ENCODE measurements at regions not wholly inside any gene's neighbourhood (a gene's known extent, or its start where the extent isn't known, plus 50 kb on each side); places are given as distances from the start of the nearest gene placed in this dataset.

DNA sequence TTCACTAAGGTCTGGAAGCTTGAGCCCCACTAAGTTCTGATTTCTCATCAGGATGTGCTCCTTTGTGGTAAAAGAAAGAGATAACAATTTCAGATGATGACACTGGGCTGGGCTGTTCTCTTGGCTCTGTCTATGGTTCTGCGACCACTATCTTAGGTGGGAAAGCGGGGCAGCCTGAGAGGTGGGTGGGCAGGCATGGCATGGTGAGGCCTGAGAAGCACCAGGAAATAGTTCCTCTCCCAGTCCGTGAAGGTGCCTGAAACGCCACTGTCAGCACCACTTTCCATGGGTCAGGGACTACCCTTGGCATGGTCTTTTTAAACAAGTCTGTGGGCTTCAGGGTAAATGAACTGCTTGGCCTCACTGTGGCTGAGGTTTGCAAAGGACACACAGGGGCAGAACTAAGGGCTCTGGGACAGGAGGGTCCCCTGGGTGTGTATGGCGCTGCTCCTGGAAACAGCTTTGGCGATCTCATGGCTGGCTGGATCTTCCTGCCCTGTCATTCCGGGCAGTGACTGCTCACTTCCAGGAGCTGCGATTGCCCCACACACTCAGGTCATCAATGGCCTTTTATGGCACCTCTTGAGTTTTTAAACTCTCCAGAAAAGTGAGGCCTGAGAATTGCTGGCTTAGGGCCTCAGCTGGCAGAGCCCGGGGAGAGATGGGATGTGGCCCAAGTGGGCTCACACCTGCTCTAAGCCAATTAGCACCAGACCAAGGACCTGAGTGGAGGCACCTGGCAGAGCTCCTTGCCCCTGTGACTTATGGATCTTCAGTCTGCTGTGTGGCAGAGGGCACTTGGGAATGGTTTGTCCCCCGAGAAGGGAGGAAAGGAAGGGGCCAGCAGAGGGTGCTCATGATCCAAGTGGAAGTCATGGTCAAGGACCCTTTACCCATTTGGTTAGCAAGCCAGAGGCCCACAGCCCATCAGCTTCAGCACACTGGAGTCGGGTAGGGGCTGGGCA lies 55.6 kb upstream of the LYVE1 start:
- TF ChIP-seq, protein P1, sequence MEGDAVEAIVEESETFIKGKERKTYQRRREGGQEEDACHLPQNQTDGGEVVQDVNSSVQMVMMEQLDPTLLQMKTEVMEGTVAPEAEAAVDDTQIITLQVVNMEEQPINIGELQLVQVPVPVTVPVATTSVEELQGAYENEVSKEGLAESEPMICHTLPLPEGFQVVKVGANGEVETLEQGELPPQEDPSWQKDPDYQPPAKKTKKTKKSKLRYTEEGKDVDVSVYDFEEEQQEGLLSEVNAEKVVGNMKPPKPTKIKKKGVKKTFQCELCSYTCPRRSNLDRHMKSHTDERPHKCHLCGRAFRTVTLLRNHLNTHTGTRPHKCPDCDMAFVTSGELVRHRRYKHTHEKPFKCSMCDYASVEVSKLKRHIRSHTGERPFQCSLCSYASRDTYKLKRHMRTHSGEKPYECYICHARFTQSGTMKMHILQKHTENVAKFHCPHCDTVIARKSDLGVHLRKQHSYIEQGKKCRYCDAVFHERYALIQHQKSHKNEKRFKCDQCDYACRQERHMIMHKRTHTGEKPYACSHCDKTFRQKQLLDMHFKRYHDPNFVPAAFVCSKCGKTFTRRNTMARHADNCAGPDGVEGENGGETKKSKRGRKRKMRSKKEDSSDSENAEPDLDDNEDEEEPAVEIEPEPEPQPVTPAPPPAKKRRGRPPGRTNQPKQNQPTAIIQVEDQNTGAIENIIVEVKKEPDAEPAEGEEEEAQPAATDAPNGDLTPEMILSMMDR (IDR thresholded peaks at IDR 0.05; ENCODE audit: low read depth, low read length): peak; percentile 47
- no peak for TF ChIP-seq EZH2phosphoT487 (IDR thresholded peaks at IDR 0.05; ENCODE audit: low read depth)

Data from OCI-LY3 (cell line).